RWPE2 (cell line): ENCODE measurements at regions not wholly inside any gene's neighbourhood (a gene's known extent, or its start where the extent isn't known, plus 50 kb on each side); places are given as distances from the start of the nearest gene placed in this dataset.
"Not testable (repeated sequence)": the region's sequence is repeated elsewhere in the genome, so short reads cannot be mapped to it uniquely, and the experiment has no call there.

Experiments used
- ATAC-seq: fragments of 200-7000 bp; cut with Tn5 transposase; 3 replicates; pipeline ENCODE4 v1.9.1; 2021; ENCODE audit warnings: low read depth
- DNase-seq: peaks from one replicate; pipeline ENCODE4 v3.0.0-alpha.2; 2020; ENCODE audit warnings: low spot score
- H3K27ac ChIP-seq: fragments of 450-650 bp; 2 replicates; pipeline ENCODE4 v1.5.1; 2017; ENCODE audit warnings: mild to moderate bottlenecking; ENCODE audit not compliant: poor library complexity, severe bottlenecking
- H3K27me3 ChIP-seq: fragments of 250-450 bp; sonication (Bioruptor Pico); 2 replicates; pipeline ENCODE4 v1.5.1; 2021; ENCODE audit warnings: mild to moderate bottlenecking, moderate library complexity; ENCODE audit not compliant: insufficient read depth, poor library complexity, severe bottlenecking
- H3K36me3 ChIP-seq: fragments of 250-450 bp; sonication (Bioruptor Pico); 2 replicates; pipeline ENCODE4 v1.5.1; 2020; ENCODE audit warnings: low read depth, mild to moderate bottlenecking, moderate library complexity
- H3K4me1 ChIP-seq: fragments of 250-450 bp; sonication (Bioruptor Pico); 2 replicates; pipeline ENCODE4 v1.5.1; 2021; ENCODE audit warnings: mild to moderate bottlenecking, moderate library complexity; ENCODE audit not compliant: insufficient read depth, poor library complexity, severe bottlenecking
- H3K4me3 ChIP-seq: fragments of 250-450 bp; sonication (Bioruptor Pico); 2 replicates; pipeline ENCODE4 v1.5.1; 2021; ENCODE audit warnings: mild to moderate bottlenecking, moderate library complexity; ENCODE audit not compliant: severe bottlenecking
- H3K9me3 ChIP-seq: fragments of 250-450 bp; sonication (Bioruptor Pico); 2 replicates; pipeline ENCODE4 v1.5.1; 2021; ENCODE audit warnings: mild to moderate bottlenecking, moderate library complexity; ENCODE audit not compliant: severe bottlenecking

GRCh38 chr4:49137961-49138360 lies 151.9 kb downstream of the CWH43 start:
- H3K36me3 ChIP-seq, H3K4me1 ChIP-seq, DNase-seq, H3K27ac ChIP-seq, ATAC-seq, H3K9me3 ChIP-seq, H3K27me3 ChIP-seq, H3K4me3 ChIP-seq: not testable (repeated sequence)

GRCh38 chr4:49138818-49139217 lies 152.7 kb downstream of the CWH43 start:
- not testable (repeated sequence) for H3K4me3 ChIP-seq, H3K27me3 ChIP-seq, DNase-seq, H3K4me1 ChIP-seq, H3K36me3 ChIP-seq, ATAC-seq, H3K27ac ChIP-seq, H3K9me3 ChIP-seq

- H3K27me3 ChIP-seq, H3K27ac ChIP-seq, DNase-seq, H3K4me1 ChIP-seq, H3K36me3 ChIP-seq, H3K9me3 ChIP-seq, H3K4me3 ChIP-seq: not testable (repeated sequence)
- ATAC-seq: peak; percentile 54; the same call in 1 of the 3 replicates
Observed at GRCh38 chr4:49139513-49139912, 153.4 kb downstream of the CWH43 start.

- H3K4me3 ChIP-seq, H3K27ac ChIP-seq, ATAC-seq, H3K27me3 ChIP-seq, H3K4me1 ChIP-seq, H3K36me3 ChIP-seq, H3K9me3 ChIP-seq: not testable (repeated sequence)
- DNase-seq: peak; percentile 79
Observed at GRCh38 chr4:49140351-49140750, 154.3 kb downstream of the CWH43 start.

GRCh38 chr4:49141955-49142354 lies 155.9 kb downstream of the CWH43 start:
- not testable (repeated sequence) for H3K9me3 ChIP-seq, H3K36me3 ChIP-seq, H3K27me3 ChIP-seq, DNase-seq, ATAC-seq, H3K4me3 ChIP-seq, H3K4me1 ChIP-seq, H3K27ac ChIP-seq

GRCh38 chr4:49147143-49147542 lies 161.1 kb downstream of the CWH43 start:
- not testable (repeated sequence) for H3K36me3 ChIP-seq, H3K4me3 ChIP-seq, DNase-seq, H3K27me3 ChIP-seq, H3K4me1 ChIP-seq, H3K9me3 ChIP-seq, H3K27ac ChIP-seq
- peak; percentile 43; the same call in 1 of the 3 replicates for ATAC-seq

GRCh38 chr4:49147596-49147995 lies 161.5 kb downstream of the CWH43 start:
- H3K36me3 ChIP-seq, H3K4me3 ChIP-seq, H3K4me1 ChIP-seq, DNase-seq, H3K27ac ChIP-seq, H3K27me3 ChIP-seq, ATAC-seq, H3K9me3 ChIP-seq: not testable (repeated sequence)

DNA sequence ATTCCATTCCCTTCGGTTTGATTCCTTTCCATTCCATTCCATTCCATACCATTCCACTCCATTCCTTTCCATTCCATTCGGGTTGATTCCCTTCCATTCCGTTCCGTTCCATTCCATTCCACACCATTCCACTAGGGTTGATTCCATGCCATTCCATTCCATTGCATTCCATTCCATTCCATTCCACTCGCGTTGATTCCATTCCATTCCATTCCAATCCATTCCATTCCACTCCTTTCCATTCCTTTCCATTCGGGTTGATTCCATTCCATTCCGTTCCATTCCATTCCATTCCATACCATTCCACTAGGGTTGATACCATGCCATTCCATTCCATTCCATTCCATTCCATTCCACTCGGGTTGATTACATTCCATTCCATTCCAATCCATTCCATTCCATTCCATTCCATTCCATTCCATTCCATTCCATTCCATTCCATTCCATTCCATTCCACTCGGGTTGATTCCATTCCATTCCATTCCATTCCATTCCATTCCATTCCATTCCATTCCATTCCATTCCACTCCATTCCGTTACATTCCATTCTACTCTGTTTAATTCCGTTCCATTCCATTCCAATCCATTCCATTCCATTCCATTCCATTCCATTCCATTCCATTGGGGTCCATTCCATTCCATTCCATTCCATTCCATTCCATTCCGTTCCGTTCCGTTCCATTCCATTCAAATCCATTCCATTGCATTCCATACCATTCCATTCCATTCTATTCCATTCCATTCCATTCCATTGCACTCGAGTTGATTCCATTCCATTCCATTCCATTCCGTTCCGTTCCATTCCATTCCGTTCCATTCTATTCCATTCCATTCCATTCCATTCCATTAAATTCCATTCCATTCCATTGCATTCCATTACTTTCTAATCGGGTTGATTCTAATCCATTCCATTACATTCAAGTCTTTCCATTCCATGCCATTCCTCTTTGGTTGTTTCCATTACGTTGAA lies 163.2 kb downstream of the CWH43 start:
- peak; percentile 78 for ATAC-seq
- not testable (repeated sequence) for H3K4me1 ChIP-seq, H3K27me3 ChIP-seq, H3K27ac ChIP-seq, H3K36me3 ChIP-seq, H3K4me3 ChIP-seq, H3K9me3 ChIP-seq, DNase-seq

- not testable (repeated sequence) for DNase-seq, H3K36me3 ChIP-seq, H3K4me3 ChIP-seq, H3K27me3 ChIP-seq, H3K9me3 ChIP-seq, H3K27ac ChIP-seq, H3K4me1 ChIP-seq
- ATAC-seq: 0 out of 3 replicates have a peak, but pooled peaks have one; percentile 21
Observed at GRCh38 chr4:49150351-49151083, 164.4 kb downstream of the CWH43 start.

DNA sequence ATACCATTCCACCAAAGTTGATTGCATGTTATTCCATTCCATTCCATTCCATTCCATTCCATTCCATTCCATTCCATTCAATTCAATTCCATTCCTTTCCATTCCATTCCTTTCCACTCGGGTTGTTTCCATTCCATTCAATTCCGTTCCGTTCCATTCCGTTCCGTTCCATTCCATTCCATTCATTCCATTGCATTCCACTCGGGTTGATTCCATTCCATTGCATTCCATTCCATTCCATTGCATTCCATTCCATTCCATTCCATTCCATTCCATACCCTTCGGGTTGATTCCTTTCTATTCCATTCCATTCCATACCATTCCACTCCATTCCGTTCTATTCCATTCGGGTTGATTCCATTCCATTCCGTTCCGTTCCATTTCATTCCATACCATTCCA lies 166.9 kb downstream of the CWH43 start:
- H3K36me3 ChIP-seq, H3K4me3 ChIP-seq, H3K4me1 ChIP-seq, H3K27me3 ChIP-seq, DNase-seq, H3K27ac ChIP-seq, H3K9me3 ChIP-seq: not testable (repeated sequence)
- ATAC-seq: peak; percentile 44; the same call in 1 of the 3 replicates

DNA sequence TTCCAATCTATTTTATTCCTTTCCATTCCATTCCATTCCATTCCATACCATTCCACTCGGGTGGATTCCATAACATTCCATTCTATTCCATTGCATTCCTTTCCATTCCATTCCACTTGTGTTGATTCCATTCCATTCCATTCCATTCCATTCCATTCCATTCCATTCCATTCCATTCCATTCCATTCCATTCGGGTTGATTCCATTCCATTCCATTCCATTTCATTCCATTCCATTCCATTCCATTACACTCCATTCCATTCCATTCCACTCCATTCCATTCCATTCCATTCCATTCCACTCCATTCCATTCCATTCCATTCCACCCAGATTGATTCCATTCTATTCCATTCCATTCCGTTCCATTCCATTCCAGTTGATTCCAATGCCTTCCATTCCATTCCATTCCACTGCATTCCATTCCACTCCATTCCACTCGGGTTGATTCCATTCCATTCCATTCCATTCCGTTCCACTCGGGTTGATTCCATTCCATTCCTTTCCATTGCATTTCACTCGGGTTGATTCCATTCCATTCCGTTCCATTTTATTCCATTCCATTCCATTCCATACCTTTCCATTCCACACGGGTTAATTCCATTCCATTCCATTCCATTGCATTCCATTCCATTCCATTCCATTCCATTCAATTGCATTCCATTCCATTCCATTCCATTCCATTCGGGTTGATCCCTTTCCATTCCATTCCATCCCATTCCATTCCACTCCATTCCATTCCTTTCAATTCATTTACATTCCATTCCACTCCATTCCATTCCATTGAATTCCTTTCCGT lies 168.4 kb downstream of the CWH43 start:
- H3K36me3 ChIP-seq, H3K27ac ChIP-seq, DNase-seq, H3K4me1 ChIP-seq, H3K27me3 ChIP-seq, H3K4me3 ChIP-seq, H3K9me3 ChIP-seq: not testable (repeated sequence)
- peak; percentile 51 for ATAC-seq
